ENCODE measurements at regions not wholly inside any gene's neighbourhood (a gene's known extent, or its start where the extent isn't known, plus 50 kb on each side); places are given as distances from the start of the nearest gene placed in this dataset.
"Not testable (repeated sequence)": the region's sequence is repeated elsewhere in the genome, so short reads cannot be mapped to it uniquely, and the experiment has no call there.

DNA sequence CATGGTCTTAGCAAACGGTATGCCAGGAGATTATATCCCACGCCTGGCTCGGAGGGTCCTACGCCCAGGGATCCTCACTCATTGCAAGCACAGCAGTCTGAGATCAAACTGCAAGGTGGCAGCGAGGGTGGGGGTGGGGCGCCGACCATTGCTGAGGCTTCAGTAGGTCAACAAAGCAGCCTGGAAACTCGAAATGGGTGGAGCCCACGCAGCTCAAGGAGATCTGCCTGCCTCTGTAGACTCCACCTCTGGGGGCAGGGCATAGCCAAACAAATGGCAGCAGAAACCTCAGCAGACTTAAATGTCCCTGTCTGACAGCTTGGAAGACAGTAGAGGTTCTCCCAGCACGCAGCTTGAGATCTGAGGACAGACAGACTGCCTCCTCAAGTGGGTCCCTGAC lies 172.7 kb upstream of the IRAK1BP1 start:
- not testable (repeated sequence) for H3K36me3 ChIP-seq (replicated peaks; ENCODE audit: control insufficient read depth, insufficient read depth, low read length); H3K27me3 ChIP-seq (ENCODE audit: control insufficient read depth, insufficient read depth, low read length); H3K4me3 ChIP-seq (ENCODE audit: insufficient read depth, low read depth, low read length); DNase-seq

DNA sequence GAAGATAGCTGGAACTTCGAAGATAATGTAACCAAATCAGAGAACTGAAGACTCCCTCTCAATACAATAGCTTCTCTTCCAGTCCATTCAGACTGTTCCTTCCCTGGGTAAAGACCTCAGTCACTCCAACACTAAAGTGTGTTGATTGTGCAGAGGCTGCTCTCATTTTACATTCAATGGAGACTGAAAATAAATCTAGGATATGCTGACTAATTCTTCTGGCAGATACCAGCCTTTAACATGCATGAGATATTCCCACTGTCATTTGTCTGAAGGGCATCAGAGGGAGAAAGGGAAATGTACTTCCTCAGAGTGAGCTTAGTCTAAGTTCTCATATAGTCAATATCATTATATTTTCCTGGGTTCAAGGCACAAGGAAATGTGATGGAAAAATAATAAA lies 166.4 kb upstream of the IRAK1BP1 start:
- no peaks in the 10 kb centered on the region for H3K36me3 ChIP-seq (replicated peaks; ENCODE audit: control insufficient read depth, insufficient read depth, low read length)
- H3K4me3 ChIP-seq (ENCODE audit: insufficient read depth, low read depth, low read length) = no peak overlapping the region
- no peaks in the 10 kb centered on the region for H3K27me3 ChIP-seq (ENCODE audit: control insufficient read depth, insufficient read depth, low read length)
- no peak for DNase-seq

GRCh38 chr6:78701407-78701806 lies 165.9 kb upstream of the IRAK1BP1 start:
- H3K36me3 ChIP-seq (replicated peaks; ENCODE audit: control insufficient read depth, insufficient read depth, low read length) = no peaks in the 10 kb centered on the region
- no peak overlapping the region for H3K4me3 ChIP-seq (ENCODE audit: insufficient read depth, low read depth, low read length)
- DNase-seq = no peak

DNA sequence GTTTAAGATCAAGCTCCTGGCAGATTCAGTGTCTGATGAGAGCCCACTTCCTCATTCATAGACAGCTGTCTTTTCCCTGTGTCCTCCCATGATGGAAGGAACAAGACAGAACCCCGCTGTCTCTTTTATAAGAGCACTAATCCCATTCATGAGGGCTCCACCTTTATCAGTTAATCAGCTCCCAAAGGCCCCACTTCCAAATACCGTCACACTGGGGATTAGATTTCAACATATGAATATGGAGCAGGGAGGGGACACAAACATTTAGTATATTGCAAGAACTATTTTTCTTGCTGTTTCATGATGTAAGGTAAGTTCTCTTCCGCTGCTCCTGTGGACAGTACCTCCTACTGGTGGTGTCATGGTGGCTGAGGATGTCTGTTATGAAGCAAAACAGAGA lies 158.3 kb upstream of the IRAK1BP1 start:
- Histone ChIP-seq H3K36me3 (replicated peaks; ENCODE audit: control insufficient read depth, insufficient read depth, low read length) (no peaks in the 10 kb centered on the region), H3K4me3 (ENCODE audit: insufficient read depth, low read depth, low read length) (no peak overlapping the region), H3K27me3 (ENCODE audit: control insufficient read depth, insufficient read depth, low read length) (no peaks in the 10 kb centered on the region)
- no peak for DNase-seq

More at GRCh38 chr6:78701407-78701806, 165.9 kb upstream of the IRAK1BP1 start:
- H3K27me3 ChIP-seq (ENCODE audit: control insufficient read depth, insufficient read depth, low read length) = no peaks in the 10 kb centered on the region

DNA sequence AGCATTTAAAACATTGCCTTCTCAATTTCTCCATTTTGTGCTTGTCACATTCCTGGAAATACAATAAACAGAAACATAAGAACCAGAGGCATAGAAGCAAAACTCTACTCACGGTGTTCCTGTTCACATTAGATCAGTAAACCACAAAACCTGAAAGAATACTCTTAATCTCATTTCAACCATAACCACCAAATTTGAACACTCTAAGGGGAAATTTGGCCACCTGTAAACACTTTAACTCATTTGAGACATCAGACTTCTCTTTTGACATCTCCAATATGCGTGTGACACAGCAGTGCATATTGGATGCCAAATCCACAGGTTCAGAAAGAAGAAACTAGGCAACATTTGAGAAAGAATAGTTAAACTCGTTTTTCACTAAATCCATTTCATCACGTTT lies 153.8 kb upstream of the IRAK1BP1 start:
- no peak overlapping the region for H3K4me3 ChIP-seq (ENCODE audit: insufficient read depth, low read depth, low read length)
- no peak for DNase-seq
- no peaks in the 10 kb centered on the region for H3K36me3 ChIP-seq (replicated peaks; ENCODE audit: control insufficient read depth, insufficient read depth, low read length)
- no peaks in the 10 kb centered on the region for H3K27me3 ChIP-seq (ENCODE audit: control insufficient read depth, insufficient read depth, low read length)

DNA sequence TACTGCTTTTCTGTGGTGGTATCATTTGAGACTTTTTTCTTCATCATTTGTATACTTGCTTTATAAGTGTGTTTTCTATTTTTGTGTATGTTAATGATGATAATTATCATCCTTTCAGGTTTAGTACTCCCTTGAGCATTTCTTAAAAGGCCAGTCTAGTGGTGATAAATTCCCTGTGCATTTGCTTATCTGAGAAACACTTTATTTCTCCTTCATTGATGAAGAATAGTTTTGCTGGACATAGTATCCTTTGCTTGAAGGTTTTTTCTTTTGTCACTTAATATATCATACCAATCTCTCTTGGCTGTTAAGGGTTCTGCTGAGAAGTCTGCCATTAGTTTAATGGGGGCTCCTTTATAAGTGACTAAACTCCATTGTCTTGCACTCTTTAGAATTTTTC lies 123.2 kb upstream of the IRAK1BP1 start:
- Histone ChIP-seq H3K4me3 (ENCODE audit: insufficient read depth, low read depth, low read length) (no peak overlapping the region), H3K36me3 (replicated peaks; ENCODE audit: control insufficient read depth, insufficient read depth, low read length) (no peaks in the 10 kb centered on the region), H3K27me3 (ENCODE audit: control insufficient read depth, insufficient read depth, low read length) (no peaks in the 10 kb centered on the region)
- no peak for DNase-seq

DNA sequence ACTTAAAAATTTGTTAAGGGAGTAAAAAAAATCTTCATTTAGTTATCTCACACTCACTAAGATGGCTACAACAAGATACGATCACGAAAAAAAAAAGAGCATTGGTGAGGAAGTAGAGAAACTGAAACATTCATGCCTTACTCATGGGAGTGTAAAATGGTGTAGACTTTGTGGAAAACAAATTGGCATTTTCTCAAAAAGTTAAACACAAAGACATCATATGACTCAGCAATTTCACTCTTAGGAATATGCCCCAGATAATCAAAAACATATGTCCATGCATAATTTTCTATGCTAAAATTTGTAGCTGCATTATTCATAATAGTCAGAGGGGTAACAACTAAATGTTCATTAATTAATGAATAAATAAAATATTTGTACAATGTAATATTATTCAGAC lies 120.9 kb upstream of the IRAK1BP1 start:
- Histone ChIP-seq H3K4me3 (ENCODE audit: insufficient read depth, low read depth, low read length) (no peak overlapping the region), H3K27me3 (ENCODE audit: control insufficient read depth, insufficient read depth, low read length) (no peaks in the 10 kb centered on the region), H3K36me3 (replicated peaks; ENCODE audit: control insufficient read depth, insufficient read depth, low read length) (no peaks in the 10 kb centered on the region)
- no peak for DNase-seq

GRCh38 chr6:78749326-78749725 lies 118.0 kb upstream of the IRAK1BP1 start:
- H3K36me3 ChIP-seq (replicated peaks; ENCODE audit: control insufficient read depth, insufficient read depth, low read length) = no peaks in the 10 kb centered on the region
- H3K4me3 ChIP-seq (ENCODE audit: insufficient read depth, low read depth, low read length) = no peak overlapping the region
- DNase-seq = no peak
- H3K27me3 ChIP-seq (ENCODE audit: control insufficient read depth, insufficient read depth, low read length) = no peaks in the 10 kb centered on the region

DNA sequence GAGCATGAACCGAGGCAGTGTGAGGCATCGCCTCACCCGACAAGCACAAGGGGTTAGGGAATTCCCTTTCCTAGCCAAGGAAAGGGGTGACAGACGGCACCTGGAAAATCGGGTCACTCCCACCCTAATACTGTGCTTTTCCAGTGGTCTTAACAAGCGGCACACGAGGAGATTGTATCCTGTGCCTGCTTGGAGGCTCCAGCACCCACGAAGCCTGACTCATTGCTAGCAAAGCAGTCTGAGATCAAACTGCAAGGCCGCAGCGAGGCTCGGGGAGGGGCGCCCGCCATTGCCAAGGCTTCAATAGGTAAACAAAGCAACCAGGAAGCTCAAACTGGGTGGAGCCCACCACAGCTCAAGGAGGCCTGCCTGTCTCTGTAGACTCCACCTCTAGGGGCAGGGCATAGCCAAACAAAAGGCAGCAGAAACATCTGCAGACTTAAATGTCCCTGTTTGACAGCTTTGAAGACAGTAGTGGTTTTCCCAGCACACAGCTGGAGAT lies 109.0 kb upstream of the IRAK1BP1 start:
- H3K27me3 ChIP-seq (ENCODE audit: control insufficient read depth, insufficient read depth, low read length); H3K36me3 ChIP-seq (replicated peaks; ENCODE audit: control insufficient read depth, insufficient read depth, low read length); DNase-seq; H3K4me3 ChIP-seq (ENCODE audit: insufficient read depth, low read depth, low read length): not testable (repeated sequence)

- Histone ChIP-seq H3K4me3 (ENCODE audit: insufficient read depth, low read depth, low read length) (no peak overlapping the region), H3K27me3 (ENCODE audit: control insufficient read depth, insufficient read depth, low read length) (no peaks in the 10 kb centered on the region), H3K36me3 (replicated peaks; ENCODE audit: control insufficient read depth, insufficient read depth, low read length) (no peaks in the 10 kb centered on the region)
- DNase-seq = no peak
These were observed 99.1 kb upstream of the IRAK1BP1 start for GRCh38 chr6:78768271-78768670.

GRCh38 chr6:78770765-78771164 lies 96.6 kb upstream of the IRAK1BP1 start:
- Histone ChIP-seq H3K27me3 (ENCODE audit: control insufficient read depth, insufficient read depth, low read length) (no peaks in the 10 kb centered on the region), H3K4me3 (ENCODE audit: insufficient read depth, low read depth, low read length) (no peak overlapping the region), H3K36me3 (replicated peaks; ENCODE audit: control insufficient read depth, insufficient read depth, low read length) (no peaks in the 10 kb centered on the region)
- DNase-seq = peak; percentile 8

DNA sequence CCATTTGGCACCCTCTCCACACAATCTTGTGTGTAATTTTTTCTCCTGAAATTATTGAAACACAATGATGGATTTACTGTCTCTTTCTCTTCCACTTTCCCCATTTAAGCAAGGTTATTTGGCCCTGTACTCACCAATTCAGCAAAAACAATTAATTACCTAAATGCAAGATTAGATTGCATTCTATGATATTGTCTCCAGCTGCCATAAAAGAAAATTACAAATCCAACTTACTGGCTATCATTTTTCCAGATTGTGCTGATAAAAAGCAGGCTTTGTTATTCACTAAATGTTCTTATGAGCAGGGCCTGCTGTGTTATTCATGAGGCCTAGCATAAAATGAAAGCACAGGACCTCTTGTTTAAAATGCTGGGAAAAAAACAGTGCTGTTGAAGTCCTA lies 95.8 kb upstream of the IRAK1BP1 start:
- no peak overlapping the region for H3K4me3 ChIP-seq (ENCODE audit: insufficient read depth, low read depth, low read length)
- DNase-seq = no peak
- no peaks in the 10 kb centered on the region for H3K36me3 ChIP-seq (replicated peaks; ENCODE audit: control insufficient read depth, insufficient read depth, low read length)
- no peaks in the 10 kb centered on the region for H3K27me3 ChIP-seq (ENCODE audit: control insufficient read depth, insufficient read depth, low read length)

DNA sequence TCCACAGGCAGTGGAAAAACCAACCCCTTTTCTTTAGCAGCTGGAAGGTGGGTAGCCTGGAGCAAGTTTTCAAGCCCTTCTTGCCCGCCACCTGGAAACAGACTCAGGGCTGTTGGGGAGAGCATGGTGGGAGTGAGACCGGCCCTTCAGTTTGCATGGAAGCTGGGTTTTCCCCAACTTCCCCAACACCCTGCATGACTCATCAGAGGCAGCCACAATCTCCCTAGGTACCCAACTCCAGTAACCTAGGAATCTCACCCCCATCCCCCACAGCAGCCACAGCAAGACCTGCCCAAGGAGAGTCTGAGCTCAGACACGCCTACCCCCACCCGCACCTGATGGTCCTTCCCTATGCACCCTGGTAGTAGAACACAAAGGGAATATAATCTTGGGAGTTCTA lies 86.3 kb upstream of the IRAK1BP1 start:
- no peaks in the 10 kb centered on the region for H3K27me3 ChIP-seq (ENCODE audit: control insufficient read depth, insufficient read depth, low read length)
- H3K36me3 ChIP-seq (replicated peaks; ENCODE audit: control insufficient read depth, insufficient read depth, low read length) = no peaks in the 10 kb centered on the region
- H3K4me3 ChIP-seq (ENCODE audit: insufficient read depth, low read depth, low read length) = no peak overlapping the region
- no peak for DNase-seq

- not testable (repeated sequence) for H3K36me3 ChIP-seq (replicated peaks; ENCODE audit: control insufficient read depth, insufficient read depth, low read length); DNase-seq; H3K4me3 ChIP-seq (ENCODE audit: insufficient read depth, low read depth, low read length); H3K27me3 ChIP-seq (ENCODE audit: control insufficient read depth, insufficient read depth, low read length)
These were observed 84.0 kb upstream of the IRAK1BP1 start for GRCh38 chr6:78783366-78783765.

DNA sequence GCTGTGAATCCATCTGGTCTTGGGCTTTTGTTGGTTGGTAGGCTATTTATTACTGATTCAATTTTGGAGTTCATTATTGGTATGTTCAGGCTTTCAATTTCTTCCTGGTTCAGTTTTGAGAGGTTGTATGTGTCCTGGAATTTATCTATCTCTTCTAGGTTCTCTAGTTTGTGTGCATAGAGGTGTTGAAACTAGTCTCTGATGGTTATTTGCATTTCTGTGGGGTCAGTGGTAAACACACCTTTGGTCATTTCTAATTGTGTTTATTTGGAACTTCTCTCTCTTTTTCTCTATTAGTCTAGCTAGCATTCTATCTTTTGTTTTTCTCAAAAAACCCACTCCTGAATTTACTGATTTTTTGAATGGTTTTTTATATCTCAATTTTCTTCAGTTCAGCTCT lies 70.1 kb upstream of the IRAK1BP1 start:
- no peaks in the 10 kb centered on the region for H3K36me3 ChIP-seq (replicated peaks; ENCODE audit: control insufficient read depth, insufficient read depth, low read length)
- no peaks in the 10 kb centered on the region for H3K27me3 ChIP-seq (ENCODE audit: control insufficient read depth, insufficient read depth, low read length)
- no peak overlapping the region for H3K4me3 ChIP-seq (ENCODE audit: insufficient read depth, low read depth, low read length)
- DNase-seq = no peak

DNA sequence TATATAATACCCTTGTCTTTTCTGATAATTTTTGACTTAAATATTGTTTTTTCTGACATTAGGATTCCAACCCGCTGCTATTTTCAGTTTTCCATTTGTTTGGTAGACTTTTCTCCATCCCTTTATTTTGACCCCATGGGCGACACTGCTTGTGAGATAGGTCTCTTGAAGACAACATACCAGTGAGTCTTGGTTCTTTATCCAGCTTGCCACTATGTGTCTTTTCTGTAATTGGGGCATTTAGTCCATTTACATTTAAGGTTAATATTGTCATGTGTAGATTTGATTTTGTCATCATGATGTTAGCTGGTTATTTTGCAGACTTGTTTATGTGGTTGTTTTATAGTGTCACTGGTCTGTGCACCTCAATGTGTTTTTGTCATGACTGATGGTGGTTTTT lies 67.7 kb upstream of the IRAK1BP1 start:
- no peaks in the 10 kb centered on the region for H3K27me3 ChIP-seq (ENCODE audit: control insufficient read depth, insufficient read depth, low read length)
- DNase-seq = no peak
- no peaks in the 10 kb centered on the region for H3K36me3 ChIP-seq (replicated peaks; ENCODE audit: control insufficient read depth, insufficient read depth, low read length)
- H3K4me3 ChIP-seq (ENCODE audit: insufficient read depth, low read depth, low read length) = no peak overlapping the region
